Lung (tissue), 11 donors: ENCODE measurements at regions not wholly inside any gene's neighbourhood (a gene's known extent, or its start where the extent isn't known, plus 50 kb on each side); places are given as distances from the start of the nearest gene placed in this dataset.

Experiments
- ATAC-seq: fragments of 200-7000 bp; cut with Tn5 transposase; one replicate; pipeline ENCODE4 v1.9.1; 2020; ENCODE audit warnings: moderate number of reproducible peaks; ENCODE audit not compliant: insufficient read depth, low FRiP score
- DNase-seq, 3 donors: peaks; one replicate each; pipeline ENCODE4 v3.0.0-alpha.2; 2013 to 2017
- H3K27ac ChIP-seq, 2 donors: one replicate each; pipeline ENCODE4 v1.5.1; 2013; ENCODE audit warnings: mild to moderate bottlenecking in 2 of 2, moderate library complexity in 2 of 2, control low read depth in 1 of 2, inconsistent platforms in 1 of 2, low read depth in 1 of 2, low read length in 1 of 2
- H3K27me3 ChIP-seq, 3 donors: one replicate each; pipeline ENCODE4 v1.5.1; 2013; ENCODE audit warnings: low read length in 2 of 3; ENCODE audit not compliant: control insufficient read depth in 3 of 3, insufficient read depth in 3 of 3
- H3K36me3 ChIP-seq, 4 donors: one replicate each; pipeline ENCODE4 v1.5.1; 2013; ENCODE audit warnings: low read length in 4 of 4, mild to moderate bottlenecking in 1 of 4, moderate library complexity in 1 of 4; ENCODE audit not compliant: control insufficient read depth in 4 of 4, insufficient read depth in 4 of 4
- H3K4me1 ChIP-seq, 5 donors: one replicate each; pipeline ENCODE4 v1.5.1; 2013; ENCODE audit warnings: low read length in 5 of 5, mild to moderate bottlenecking in 2 of 5, moderate library complexity in 1 of 5; ENCODE audit not compliant: control insufficient read depth in 5 of 5, insufficient read depth in 5 of 5
- H3K4me3 ChIP-seq: one replicate; pipeline ENCODE4 v1.5.1; 2013; ENCODE audit warnings: mild to moderate bottlenecking, control low read depth, moderate library complexity
- H3K9ac ChIP-seq, 2 donors: one replicate each; pipeline ENCODE4 v1.5.1; 2013; ENCODE audit warnings: low read length in 2 of 2, control low read depth in 1 of 2; ENCODE audit not compliant: insufficient read depth in 1 of 2
- H3K9me3 ChIP-seq, 4 donors: one replicate each; pipeline ENCODE4 v1.5.1; 2013; ENCODE audit warnings: low read length in 3 of 4, mild to moderate bottlenecking in 1 of 4, moderate library complexity in 1 of 4; ENCODE audit not compliant: control insufficient read depth in 4 of 4, insufficient read depth in 3 of 4
- CTCF ChIP-seq: IDR thresholded peaks from 2 replicates; pipeline ENCODE4 v1.5.1; 2012; ENCODE audit warnings: mild to moderate bottlenecking; ENCODE audit errors: control extremely low read depth, extremely low read depth
- WGBS, 2 donors: extraction: QIAGEN DNeasy Blood & Tissue Kit; methylation state at CpG; one replicate each; pipeline ENCODE4 v1.1.7; 2013; 5-methylcytosine and 5-hydroxymethylcytosine counted together
- donor health status: control.
- donor health status: control.
- donor health status: Bipolar disorder and iron deficiency.
- donor health status: healthy.
- donor health status: DM: yes; HTN: yes; CAD: no.

GRCh38 chr7:24059775-24060174, 224.2 kb upstream of the NPY start:
- Histone ChIP-seq H3K9me3 (peaks cover 0 to 10% (median 0%) of the 10 kb centered on the region in 4 donors), H3K9ac (no peak overlapping the region), H3K27me3 (no peaks in the 10 kb centered on the region), H3K4me1 (no peaks in the 10 kb centered on the region), H3K36me3 (no peaks in the 10 kb centered on the region), H3K27ac (no peak overlapping the region), H3K4me3 (no peak overlapping the region)
- 75 to 79% methylated on average over 12 of the region's 12 CpGs for WGBS, 2 donors
- DNase-seq = no peak
- TF ChIP-seq CTCF = no peak
- ATAC-seq = no peak

DNA sequence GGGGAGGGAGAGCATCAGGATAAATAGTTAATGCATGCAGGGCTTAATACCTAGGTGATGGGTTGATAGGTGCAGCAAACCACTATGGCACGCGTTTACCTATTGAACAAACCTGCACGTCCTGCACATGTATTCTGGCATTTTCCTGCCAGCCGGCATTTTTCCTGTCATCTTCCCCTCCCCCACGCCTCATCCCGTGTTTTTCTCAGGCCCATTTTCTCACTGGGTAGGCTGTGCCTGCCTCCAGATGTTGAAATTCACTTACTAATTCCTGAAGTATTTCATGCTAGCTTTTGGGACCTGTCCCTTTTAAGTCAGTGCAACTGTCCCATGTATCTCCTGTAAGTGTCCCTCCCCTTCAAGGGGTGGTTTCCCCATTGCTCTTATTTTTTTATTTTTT, 220.3 kb upstream of the NPY start:
- peaks cover 0 to 5% (median 0%) of the 10 kb centered on the region in 4 donors for H3K9me3 ChIP-seq
- no peak for TF ChIP-seq CTCF
- WGBS, 2 donors = 85 to 89% methylated on average over 6 of the region's 6 CpGs

DNA sequence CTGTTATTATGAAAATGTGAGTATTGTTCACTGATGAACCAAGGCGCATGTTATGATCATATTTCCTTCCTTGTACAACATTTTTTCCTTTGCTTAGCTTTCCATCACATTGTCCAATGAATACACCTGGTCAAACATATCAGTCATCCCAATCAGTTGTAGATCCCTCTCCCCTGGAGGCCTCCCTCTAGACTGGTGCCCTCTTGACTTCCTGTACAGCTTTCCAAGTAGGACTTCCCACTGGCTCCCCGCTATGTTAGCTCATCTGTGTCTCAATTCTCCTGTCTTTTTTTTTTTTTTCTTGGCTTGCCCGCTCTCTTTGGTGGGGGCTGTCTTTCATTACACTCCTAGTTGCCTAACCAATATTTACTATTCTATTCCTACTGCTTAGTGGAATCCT, 214.2 kb upstream of the NPY start:
- Histone ChIP-seq H3K4me3 (no peak overlapping the region), H3K9ac (no peak overlapping the region), H3K27ac (no peak overlapping the region), H3K9me3 (no peaks in the 10 kb centered on the region), H3K4me1 (no peaks in the 10 kb centered on the region), H3K36me3 (no peaks in the 10 kb centered on the region), H3K27me3 (no peaks in the 10 kb centered on the region)
- no peak for TF ChIP-seq CTCF
- DNase-seq (no peak), ATAC-seq (no peak)
- 67 to 84% methylated on average over 3 of the region's 3 CpGs for WGBS, 2 donors

More for the DNA sequence above, 220.3 kb upstream of the NPY start:
- ATAC-seq (no peak), DNase-seq (no peak)
- Histone ChIP-seq H3K27me3 (no peaks in the 10 kb centered on the region), H3K9ac (no peak overlapping the region), H3K36me3 (no peaks in the 10 kb centered on the region), H3K4me1 (no peaks in the 10 kb centered on the region), H3K27ac (no peak overlapping the region), H3K4me3 (no peak overlapping the region)
